Epidermal melanocyte (primary cell): ENCODE measurements at regions not wholly inside any gene's neighbourhood (a gene's known extent, or its start where the extent isn't known, plus 50 kb on each side); places are given as distances from the start of the nearest gene placed in this dataset.
A peak's percentile ranks its signal among the peaks of the same experiment; 100 is the strongest.
"Not testable (repeated sequence)": the region's sequence is repeated elsewhere in the genome, so short reads cannot be mapped to it uniquely, and the experiment has no call there.

Source experiments
- DNase-seq: peaks from one replicate; pipeline ENCODE4 v3.0.0; 2011; ENCODE audit warnings: low spot score; ENCODE audit not compliant: insufficient read length

- peak; percentile 49 for DNase-seq
Measured at GRCh38 chr14:34098045-34098984, 147.4 kb upstream of the EGLN3 start.

- no peak for DNase-seq
Measured at GRCh38 chr14:34097644-34098043, 146.8 kb upstream of the EGLN3 start.

- DNase-seq = no peak
Measured at GRCh38 chr14:34094384-34094783, 143.5 kb upstream of the EGLN3 start.

GRCh38 chr14:34093883-34094282 lies 143.0 kb upstream of the EGLN3 start:
- DNase-seq = no peak

GRCh38 chr14:34090451-34090850 lies 139.6 kb upstream of the EGLN3 start:
- DNase-seq = no peak

GRCh38 chr14:34088914-34089313 lies 138.0 kb upstream of the EGLN3 start:
- DNase-seq = no peak

- no peak for DNase-seq
Measured at GRCh38 chr14:34087571-34087970, 136.7 kb upstream of the EGLN3 start.

- no peak for DNase-seq
Measured at GRCh38 chr14:34086223-34086757, 135.4 kb upstream of the EGLN3 start.

- no peak for DNase-seq
Measured at GRCh38 chr14:34085695-34086094, 134.8 kb upstream of the EGLN3 start.

GRCh38 chr14:34081576-34082136 lies 130.8 kb upstream of the EGLN3 start:
- DNase-seq = no peak

GRCh38 chr14:34081101-34081575 lies 130.3 kb upstream of the EGLN3 start:
- no peak for DNase-seq

GRCh38 chr14:34079643-34080042 lies 128.8 kb upstream of the EGLN3 start:
- DNase-seq = not testable (repeated sequence)

GRCh38 chr14:34078117-34078743 lies 127.4 kb upstream of the EGLN3 start:
- no peak for DNase-seq

GRCh38 chr14:34075826-34076225 lies 125.0 kb upstream of the EGLN3 start:
- peak; percentile 63 for DNase-seq

- no peak for DNase-seq
Measured at GRCh38 chr14:34075042-34075744, 124.3 kb upstream of the EGLN3 start.

GRCh38 chr14:34072921-34073320 lies 122.0 kb upstream of the EGLN3 start:
- no peak for DNase-seq

GRCh38 chr14:34072401-34072800 lies 121.5 kb upstream of the EGLN3 start:
- no peak for DNase-seq

GRCh38 chr14:34070917-34071407 lies 120.1 kb upstream of the EGLN3 start:
- DNase-seq = no peak

- DNase-seq = no peak
Measured at GRCh38 chr14:34069854-34070582, 119.1 kb upstream of the EGLN3 start.

GRCh38 chr14:34067587-34067986 lies 116.7 kb upstream of the EGLN3 start:
- DNase-seq = no peak
